Activated CD8-positive, alpha-beta T cell treated with anti-CD3 and anti-CD28 coated beads, Interleukin-2, amount 10 ng/mL, durations not matched to agents 7 days and 5 days (primary cell): ENCODE measurements at regions not wholly inside any gene's neighbourhood (a gene's known extent, or its start where the extent isn't known, plus 50 kb on each side); places are given as distances from the start of the nearest gene placed in this dataset.
"Not testable (repeated sequence)": the region's sequence is repeated elsewhere in the genome, so short reads cannot be mapped to it uniquely, and the experiment has no call there.

Source experiments
- ATAC-seq: fragments of 150-1000 bp; cut with Tn5 transposase; one replicate; pipeline ENCODE4 v1.10.0; 2021; ENCODE audit warnings: moderate library complexity
- CTCF ChIA-PET: fragments of 350-600 bp; sonication (Branson Sonifier 250); formaldehyde crosslinking; loops from one replicate; lab custom pipeline; 2021; ENCODE audit warnings: antibody characterized with exemption; lab: Charles Lee
- POLR2A ChIA-PET: fragments of 350-600 bp; sonication (Branson Sonifier 250); formaldehyde crosslinking; loops from one replicate; lab custom pipeline; 2021; ENCODE audit warnings: antibody characterized with exemption; lab: Charles Lee
- DNase-seq: peaks from one replicate; pipeline ENCODE4 v3.0.0-alpha.2; 2020
- H3K27ac Mint-ChIP-seq: one replicate; pipeline ENCODE4 v1.8.0; 2021; ENCODE audit warnings: mild to moderate bottlenecking, mixed read lengths
- H3K27me3 Mint-ChIP-seq: one replicate; pipeline ENCODE4 v1.8.0; 2021; ENCODE audit warnings: low read depth, mixed read lengths
- H3K36me3 Mint-ChIP-seq: one replicate; pipeline ENCODE4 v1.8.0; 2021; ENCODE audit warnings: low read depth, mixed read lengths
- H3K4me1 Mint-ChIP-seq: one replicate; pipeline ENCODE4 v1.8.0; 2021; ENCODE audit warnings: low read depth, mixed read lengths
- H3K4me3 Mint-ChIP-seq: one replicate; pipeline ENCODE4 v1.8.0; 2021; ENCODE audit warnings: mild to moderate bottlenecking, mixed read lengths
- H3K9me3 Mint-ChIP-seq: one replicate; pipeline ENCODE4 v1.8.0; 2022; ENCODE audit warnings: mixed read lengths; ENCODE audit not compliant: insufficient read depth

DNA sequence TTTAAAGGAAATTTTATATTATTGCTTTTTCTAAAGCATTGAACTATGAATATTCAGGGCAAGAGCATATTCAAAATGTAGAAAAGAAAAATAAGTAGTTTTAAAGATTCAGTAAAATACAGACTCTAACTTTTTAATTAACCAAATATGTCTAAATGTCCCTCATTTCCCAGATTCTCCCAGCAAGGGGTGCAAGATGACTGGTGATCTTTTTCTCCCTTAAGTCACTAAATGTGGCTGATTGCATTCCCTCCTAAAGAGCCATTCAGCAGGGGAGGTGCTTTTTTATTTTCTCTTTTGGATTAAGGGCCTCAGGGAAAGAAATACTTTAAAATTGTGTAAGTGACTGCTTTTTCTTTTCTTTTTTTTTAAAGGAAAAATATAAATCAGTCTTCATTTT lies 406.9 kb downstream of the OXSM start:
- no peaks in the 10 kb centered on the region for H3K36me3 Mint-ChIP-seq
- POLR2A ChIA-PET, result no interaction called here
- DNase-seq (no peak), ATAC-seq (no peak)
- H3K4me1 Mint-ChIP-seq, result no peaks in the 10 kb centered on the region
- H3K27ac Mint-ChIP-seq, result no peak overlapping the region
- CTCF ChIA-PET, result no interaction called here
- peaks cover 2% of the 10 kb centered on the region for H3K9me3 Mint-ChIP-seq
- H3K27me3 Mint-ChIP-seq, result no peaks in the 10 kb centered on the region
- H3K4me3 Mint-ChIP-seq, result no peak overlapping the region

DNA sequence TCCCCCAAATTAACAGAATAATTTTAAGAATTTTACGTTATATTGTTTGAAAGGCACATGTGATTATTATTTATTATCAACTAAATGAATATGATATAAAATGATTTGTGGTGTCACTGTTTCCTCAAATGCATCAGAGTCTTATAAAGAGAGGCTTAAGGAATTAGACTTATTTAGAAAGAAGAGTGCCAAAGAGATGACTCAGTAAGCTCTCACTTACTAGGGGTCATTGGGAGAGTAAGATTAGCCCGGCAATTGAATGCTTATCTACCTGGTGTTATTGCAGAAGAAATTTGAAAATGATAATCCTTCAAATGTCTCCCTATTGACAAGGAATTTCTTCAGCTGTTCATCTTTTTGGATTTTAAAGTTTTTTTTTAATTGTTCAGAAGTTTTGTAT lies 408.7 kb downstream of the OXSM start:
- Mint-ChIP-seq H3K9me3 (no peaks in the 10 kb centered on the region), H3K4me1 (no peaks in the 10 kb centered on the region)
- CTCF ChIA-PET, result no interaction called here

DNA sequence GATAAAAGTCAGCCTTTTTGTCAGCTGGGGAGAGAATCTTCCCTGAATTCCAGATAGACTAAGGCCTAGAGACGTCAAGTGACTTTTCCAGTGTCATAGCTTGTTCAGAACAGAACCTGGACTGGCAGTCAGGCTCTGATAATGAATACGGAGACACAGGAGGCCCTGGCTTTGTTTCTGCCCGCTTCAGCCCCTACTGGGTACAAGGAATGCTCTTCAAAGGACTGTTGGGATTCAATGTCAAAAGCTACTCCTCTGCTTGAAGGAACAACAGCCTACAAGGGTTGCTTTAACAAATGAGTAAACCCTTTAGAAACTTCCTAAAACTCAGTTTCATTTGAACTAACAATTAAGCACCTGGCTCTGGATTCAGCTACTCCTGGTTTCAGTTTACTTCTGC lies 412.3 kb downstream of the OXSM start:
- ChIA-PET CTCF (no interaction called here), POLR2A (no interaction called here)
- no peak overlapping the region for H3K27ac Mint-ChIP-seq
- H3K36me3 Mint-ChIP-seq, result no peaks in the 10 kb centered on the region
- no peaks in the 10 kb centered on the region for H3K4me1 Mint-ChIP-seq
- H3K9me3 Mint-ChIP-seq, result no peaks in the 10 kb centered on the region
- H3K27me3 Mint-ChIP-seq, result no peaks in the 10 kb centered on the region
- no peak for ATAC-seq
- H3K4me3 Mint-ChIP-seq, result no peak overlapping the region
- DNase-seq, result no peak

More for the DNA sequence above, 408.7 kb downstream of the OXSM start:
- ATAC-seq (no peak), DNase-seq (no peak)
- Mint-ChIP-seq H3K27ac (no peak overlapping the region), H3K27me3 (no peaks in the 10 kb centered on the region), H3K4me3 (no peak overlapping the region), H3K36me3 (no peaks in the 10 kb centered on the region)
- POLR2A ChIA-PET, result no interaction called here

DNA sequence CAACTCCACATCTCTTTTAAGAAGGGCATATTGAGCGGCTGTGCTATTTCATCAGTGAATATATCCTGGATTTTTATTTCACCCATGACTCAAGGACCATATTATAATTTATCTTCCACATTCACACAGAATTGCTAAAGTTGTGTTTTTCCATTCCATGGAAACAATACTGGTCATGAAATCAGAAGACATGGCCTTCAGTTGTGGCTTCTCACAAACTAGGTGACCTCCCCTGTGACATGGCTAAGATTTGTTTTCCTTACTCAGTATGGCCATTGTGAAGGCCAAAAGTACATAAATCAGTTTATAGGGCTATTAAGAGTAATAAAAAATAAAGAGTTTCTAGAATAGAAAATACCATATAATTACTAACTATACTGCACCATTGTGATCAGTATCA lies 415.6 kb downstream of the OXSM start:
- no peak overlapping the region for H3K4me3 Mint-ChIP-seq
- H3K27ac Mint-ChIP-seq, result no peak overlapping the region
- ChIA-PET CTCF (no interaction called here), POLR2A (no interaction called here)
- H3K4me1 Mint-ChIP-seq, result no peaks in the 10 kb centered on the region
- ATAC-seq, result no peak
- H3K36me3 Mint-ChIP-seq, result no peaks in the 10 kb centered on the region
- no peak for DNase-seq
- H3K9me3 Mint-ChIP-seq, result no peaks in the 10 kb centered on the region
- no peaks in the 10 kb centered on the region for H3K27me3 Mint-ChIP-seq

DNA sequence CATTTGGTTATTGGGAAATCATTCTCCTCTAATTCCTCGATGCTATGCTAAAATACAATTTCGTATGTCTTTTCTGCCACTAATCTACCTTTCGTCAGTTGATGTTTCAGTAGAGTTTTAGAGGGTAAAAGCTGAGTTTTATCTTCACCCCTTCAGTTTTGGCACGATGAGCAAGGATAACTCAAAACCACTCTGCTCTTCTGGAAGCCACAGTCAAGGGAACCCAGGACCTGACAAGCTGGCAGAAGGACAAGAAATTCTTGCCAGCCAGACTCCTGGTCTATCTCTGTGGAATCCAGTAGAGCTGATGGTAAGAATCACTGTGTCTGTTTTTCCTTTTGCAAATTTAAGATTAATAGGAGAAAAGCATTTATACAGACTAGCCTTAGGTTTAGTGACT lies 414.4 kb upstream of the LRRC3B start:
- H3K36me3 Mint-ChIP-seq, result no peaks in the 10 kb centered on the region
- POLR2A ChIA-PET, result no interaction called here
- no peak for ATAC-seq

DNA sequence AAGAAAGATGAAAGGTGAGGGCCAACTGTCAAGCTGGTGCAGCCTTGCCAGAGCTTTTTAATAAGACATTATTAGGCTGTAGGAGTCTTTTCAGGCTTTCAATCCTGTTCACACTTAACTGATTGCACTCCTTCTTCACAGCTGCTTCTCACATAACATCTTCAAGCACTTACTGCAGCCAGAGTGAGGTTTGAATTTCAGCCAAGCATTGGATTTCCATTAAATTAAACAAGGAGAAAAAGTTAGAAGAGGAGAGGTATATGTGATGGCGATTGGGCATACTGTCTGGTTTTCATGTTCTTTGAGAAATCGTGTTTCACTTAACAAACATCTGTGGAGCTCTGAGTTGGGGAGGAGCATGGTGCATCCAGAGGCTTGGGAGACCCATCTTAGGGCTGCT lies 392.8 kb upstream of the LRRC3B start:
- CTCF ChIA-PET, result no interaction called here
- DNase-seq, result no peak
- no peaks in the 10 kb centered on the region for H3K27me3 Mint-ChIP-seq
- no peaks in the 10 kb centered on the region for H3K4me1 Mint-ChIP-seq
- POLR2A ChIA-PET, result no interaction called here
- H3K36me3 Mint-ChIP-seq, result no peaks in the 10 kb centered on the region
- no peak overlapping the region for H3K27ac Mint-ChIP-seq
- ATAC-seq, result no peak
- no peaks in the 10 kb centered on the region for H3K9me3 Mint-ChIP-seq
- H3K4me3 Mint-ChIP-seq, result no peak overlapping the region

More for the DNA sequence above, 414.4 kb upstream of the LRRC3B start:
- no peak overlapping the region for H3K27ac Mint-ChIP-seq
- H3K4me1 Mint-ChIP-seq, result no peaks in the 10 kb centered on the region
- H3K4me3 Mint-ChIP-seq, result no peak overlapping the region
- no peak for DNase-seq
- CTCF ChIA-PET, result no interaction called here
- H3K9me3 Mint-ChIP-seq, result peaks cover 5% of the 10 kb centered on the region
- H3K27me3 Mint-ChIP-seq, result no peaks in the 10 kb centered on the region

DNA sequence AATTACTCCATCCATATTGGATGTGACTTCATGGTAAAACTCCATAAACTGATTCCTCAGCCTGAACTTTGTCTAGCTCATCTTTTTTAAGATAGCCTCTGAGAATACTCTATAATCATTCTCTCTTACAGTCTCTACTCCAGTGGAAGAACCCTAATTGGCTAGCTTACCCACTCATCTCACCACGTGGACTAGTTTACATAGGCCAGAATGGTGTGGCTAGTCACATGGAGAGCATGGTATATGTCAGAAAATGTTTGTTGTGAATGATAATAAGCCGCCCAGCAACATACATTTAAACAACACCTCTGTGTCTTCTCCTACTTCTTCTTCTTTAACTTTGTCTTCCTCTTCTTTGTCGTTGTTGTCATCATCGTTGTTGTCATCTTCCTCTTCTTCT lies 389.2 kb upstream of the LRRC3B start:
- Mint-ChIP-seq H3K4me3 (no peak overlapping the region), H3K9me3 (peaks cover 2% of the 10 kb centered on the region), H3K27ac (no peak overlapping the region), H3K27me3 (no peaks in the 10 kb centered on the region), H3K4me1 (no peaks in the 10 kb centered on the region), H3K36me3 (no peaks in the 10 kb centered on the region)
- POLR2A ChIA-PET, result no interaction called here
- ATAC-seq (no peak), DNase-seq (no peak)
- CTCF ChIA-PET, result no interaction called here

DNA sequence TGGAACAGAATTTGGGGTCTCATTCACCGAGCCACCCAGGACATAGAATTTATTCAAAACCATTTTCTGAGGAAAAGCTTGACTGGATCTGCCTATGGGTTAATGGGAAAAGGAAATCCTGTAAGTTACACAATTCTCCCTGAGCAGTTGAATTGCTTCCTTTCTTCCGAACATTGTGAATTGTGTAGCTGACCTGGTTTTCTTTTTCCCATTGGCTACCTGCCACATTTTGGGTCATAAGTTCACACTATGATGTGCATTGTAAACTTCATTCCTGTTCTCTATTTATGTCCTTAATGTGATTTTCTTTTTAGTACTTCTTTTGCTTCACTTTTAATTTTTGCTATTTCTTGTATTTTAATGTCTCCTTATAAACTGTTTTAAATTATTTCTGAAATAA lies 386.0 kb upstream of the LRRC3B start:
- no peak overlapping the region for H3K27ac Mint-ChIP-seq
- DNase-seq (no peak), ATAC-seq (no peak)
- no peaks in the 10 kb centered on the region for H3K4me1 Mint-ChIP-seq
- CTCF ChIA-PET, result no interaction called here
- peaks cover 4% of the 10 kb centered on the region for H3K9me3 Mint-ChIP-seq
- H3K4me3 Mint-ChIP-seq, result no peak overlapping the region
- POLR2A ChIA-PET, result no interaction called here
- no peaks in the 10 kb centered on the region for H3K27me3 Mint-ChIP-seq
- no peaks in the 10 kb centered on the region for H3K36me3 Mint-ChIP-seq

DNA sequence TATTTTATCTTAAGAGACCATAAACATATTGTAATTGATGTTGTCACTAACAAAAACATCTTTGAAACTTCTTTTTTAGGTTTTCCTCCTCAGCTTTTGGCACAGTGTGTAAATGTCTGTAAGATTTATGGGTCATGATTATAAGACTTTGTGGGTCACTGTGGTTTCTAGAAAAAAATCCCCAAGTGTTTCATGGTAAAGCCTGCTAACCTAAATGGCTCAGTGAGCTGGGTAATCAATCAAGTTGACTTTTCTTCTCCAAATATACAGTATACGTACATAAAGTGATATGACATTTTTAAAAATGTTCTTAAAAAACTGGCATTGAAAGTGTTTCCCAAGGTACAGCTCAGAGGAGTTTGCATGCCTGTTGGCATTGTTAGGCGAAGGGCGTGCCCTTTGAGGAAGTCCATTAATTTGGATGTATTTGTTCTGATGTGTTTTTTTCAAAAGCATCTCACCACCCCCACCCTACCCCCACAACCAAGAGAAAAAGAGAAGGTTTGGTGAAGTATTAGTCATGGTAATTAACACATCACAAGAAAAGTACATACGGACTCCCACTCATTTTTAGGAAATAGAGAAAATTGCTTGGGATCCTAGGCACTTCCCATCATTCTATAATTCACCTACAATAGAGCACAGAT lies 385.4 kb upstream of the LRRC3B start:
- ATAC-seq, result no peak
- no peaks in the 10 kb centered on the region for H3K27me3 Mint-ChIP-seq

DNA sequence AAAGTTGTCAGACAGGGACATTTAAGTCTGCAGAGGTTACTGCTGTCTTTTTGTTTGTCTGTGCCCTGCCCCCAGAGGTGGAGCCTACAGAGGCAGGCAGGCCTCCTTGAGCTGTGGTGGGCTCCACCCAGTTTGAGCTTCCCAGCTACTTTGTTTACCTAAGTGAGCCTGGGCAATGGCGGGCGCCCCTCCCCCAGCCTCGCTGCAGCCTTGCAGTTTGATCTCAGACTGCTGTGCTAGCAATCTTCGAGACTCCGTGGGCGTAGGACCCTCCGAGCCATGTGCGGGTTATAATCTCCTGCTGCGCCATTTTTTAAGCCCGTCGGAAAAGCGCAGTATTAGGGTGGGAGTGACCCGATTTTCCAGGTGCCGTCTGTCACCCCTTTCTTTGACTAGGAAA lies 378.0 kb upstream of the LRRC3B start:
- H3K4me1 Mint-ChIP-seq, H3K4me3 Mint-ChIP-seq, CTCF ChIA-PET, POLR2A ChIA-PET, H3K27me3 Mint-ChIP-seq, H3K9me3 Mint-ChIP-seq, H3K36me3 Mint-ChIP-seq, H3K27ac Mint-ChIP-seq, DNase-seq, ATAC-seq: not testable (repeated sequence)

More for the DNA sequence above, 385.4 kb upstream of the LRRC3B start:
- POLR2A ChIA-PET, result no interaction called here
- Mint-ChIP-seq H3K4me3 (no peak overlapping the region), H3K4me1 (no peaks in the 10 kb centered on the region), H3K9me3 (peaks cover 4% of the 10 kb centered on the region), H3K27ac (no peak overlapping the region), H3K36me3 (no peaks in the 10 kb centered on the region)
- no peak for DNase-seq
- CTCF ChIA-PET, result no interaction called here

DNA sequence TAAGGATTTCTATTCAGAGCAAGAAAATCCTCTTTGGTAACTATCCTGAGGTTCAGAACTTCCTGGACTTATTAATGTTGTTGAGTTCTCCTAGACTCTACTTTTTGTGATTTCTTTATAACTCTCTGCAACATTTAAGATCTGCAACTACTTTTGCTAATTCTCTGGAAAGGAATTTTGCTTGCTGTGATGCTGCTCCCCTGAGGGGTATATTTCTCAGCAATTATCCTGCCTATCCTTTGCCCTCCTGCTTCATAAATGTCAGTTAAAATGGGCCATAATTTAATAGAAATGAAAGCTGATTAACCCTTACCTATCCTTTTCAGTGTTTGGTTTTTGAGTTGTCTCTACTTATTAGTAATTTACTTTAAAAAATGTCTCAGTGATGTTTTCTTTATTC lies 377.3 kb upstream of the LRRC3B start:
- Mint-ChIP-seq H3K27ac (no peak overlapping the region), H3K9me3 (peaks cover 3% of the 10 kb centered on the region), H3K27me3 (no peaks in the 10 kb centered on the region), H3K4me3 (no peak overlapping the region), H3K36me3 (no peaks in the 10 kb centered on the region), H3K4me1 (no peaks in the 10 kb centered on the region)
- ATAC-seq, result no peak
- no peak for DNase-seq
- CTCF ChIA-PET, result no interaction called here
- POLR2A ChIA-PET, result no interaction called here

DNA sequence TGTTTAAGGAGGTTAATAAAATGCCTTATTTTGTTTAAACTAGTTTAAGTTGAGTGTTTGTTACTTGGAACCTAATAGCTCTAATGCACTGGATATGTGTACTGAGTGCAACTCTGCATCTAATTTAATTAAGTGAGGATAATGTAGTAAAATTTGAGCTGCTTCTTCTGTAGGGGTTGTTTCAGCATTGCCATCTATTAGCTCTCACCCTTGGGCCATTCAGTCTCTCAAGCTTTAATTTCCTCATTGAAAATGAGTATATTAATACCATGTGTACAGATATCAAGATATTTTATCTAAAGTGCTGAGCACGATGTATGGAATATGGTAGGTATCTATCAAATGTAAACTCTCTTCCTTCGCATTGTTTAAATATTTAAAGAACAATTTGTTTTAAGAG lies 375.7 kb upstream of the LRRC3B start:
- Mint-ChIP-seq H3K36me3 (no peaks in the 10 kb centered on the region), H3K27ac (no peak overlapping the region), H3K9me3 (peaks cover 3% of the 10 kb centered on the region), H3K27me3 (no peaks in the 10 kb centered on the region), H3K4me3 (no peak overlapping the region), H3K4me1 (no peaks in the 10 kb centered on the region)
- ChIA-PET POLR2A (no interaction called here), CTCF (no interaction called here)
- DNase-seq (no peak), ATAC-seq (no peak)

DNA sequence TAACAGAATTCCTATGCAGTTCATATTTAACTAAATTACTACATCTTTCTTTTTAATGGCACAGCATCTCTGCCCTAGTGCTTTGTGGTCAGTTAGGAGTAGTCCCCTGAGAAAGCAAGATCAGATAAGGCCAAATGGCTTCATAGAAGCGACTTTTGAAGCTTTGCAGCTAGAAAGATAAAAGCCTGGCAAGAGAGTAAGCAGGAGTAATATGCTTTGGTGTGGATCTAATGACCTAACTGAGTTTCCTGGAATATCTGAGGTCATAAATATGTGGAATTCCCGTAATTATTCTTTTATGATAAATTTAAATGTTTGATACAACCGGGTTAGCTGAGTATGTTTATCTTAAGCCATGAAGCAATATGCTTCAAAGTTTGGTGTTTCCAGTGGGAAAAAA lies 374.9 kb upstream of the LRRC3B start:
- POLR2A ChIA-PET, result no interaction called here
- DNase-seq (no peak), ATAC-seq (no peak)
- Mint-ChIP-seq H3K4me3 (no peak overlapping the region), H3K27ac (no peak overlapping the region), H3K27me3 (no peaks in the 10 kb centered on the region), H3K9me3 (peaks cover 3% of the 10 kb centered on the region), H3K36me3 (no peaks in the 10 kb centered on the region), H3K4me1 (no peaks in the 10 kb centered on the region)
- CTCF ChIA-PET, result no interaction called here
